Natural killer cell treated with Interleukin-12 subunit alpha and Interleukin-12 subunit beta and Interleukin-15 and Interleukin-18, amount 100 ng/mL, for 72 hours (primary cell): ENCODE measurements at regions not wholly inside any gene's neighbourhood (a gene's known extent, or its start where the extent isn't known, plus 50 kb on each side); places are given as distances from the start of the nearest gene placed in this dataset.

Source experiments
- ATAC-seq, 2 donors: fragments of 150-1000 bp; cut with Tn5 transposase in 1 of 2; sonication (Bioruptor Pico), chemical (Tn5 transposase) in 1 of 2; 2 replicates each; pipeline ENCODE4 v1.10.0; 2021
- DNase-seq: peaks from one replicate; pipeline ENCODE4 v3.0.0; 2022; ENCODE audit warnings: low spot score
- H3K27ac Mint-ChIP-seq, 2 donors: 1 replicate in 1 of 2; 2 replicates in 1 of 2; pipeline ENCODE4 v1.8.0; 2022; ENCODE audit warnings: mixed read lengths in 2 of 2, mild to moderate bottlenecking in 1 of 2, moderate library complexity in 1 of 2
- H3K27me3 Mint-ChIP-seq, 2 donors: 1 replicate in 1 of 2; 2 replicates in 1 of 2; pipeline ENCODE4 v1.8.0; 2022; ENCODE audit warnings: mixed read lengths in 2 of 2
- H3K36me3 Mint-ChIP-seq: one replicate; pipeline ENCODE4 v1.8.0; 2022; ENCODE audit warnings: mixed read lengths
- H3K4me1 Mint-ChIP-seq, 2 donors: 1 replicate in 1 of 2; 2 replicates in 1 of 2; pipeline ENCODE4 v1.8.0; 2022; ENCODE audit warnings: low read depth in 2 of 2, mixed read lengths in 2 of 2, mild to moderate bottlenecking in 1 of 2
- H3K4me3 Mint-ChIP-seq: one replicate; pipeline ENCODE4 v1.8.0; 2022; ENCODE audit warnings: mixed read lengths
- H3K9me3 Mint-ChIP-seq: 2 replicates; pipeline ENCODE4 v1.8.0; 2022; ENCODE audit warnings: mixed read lengths

DNA sequence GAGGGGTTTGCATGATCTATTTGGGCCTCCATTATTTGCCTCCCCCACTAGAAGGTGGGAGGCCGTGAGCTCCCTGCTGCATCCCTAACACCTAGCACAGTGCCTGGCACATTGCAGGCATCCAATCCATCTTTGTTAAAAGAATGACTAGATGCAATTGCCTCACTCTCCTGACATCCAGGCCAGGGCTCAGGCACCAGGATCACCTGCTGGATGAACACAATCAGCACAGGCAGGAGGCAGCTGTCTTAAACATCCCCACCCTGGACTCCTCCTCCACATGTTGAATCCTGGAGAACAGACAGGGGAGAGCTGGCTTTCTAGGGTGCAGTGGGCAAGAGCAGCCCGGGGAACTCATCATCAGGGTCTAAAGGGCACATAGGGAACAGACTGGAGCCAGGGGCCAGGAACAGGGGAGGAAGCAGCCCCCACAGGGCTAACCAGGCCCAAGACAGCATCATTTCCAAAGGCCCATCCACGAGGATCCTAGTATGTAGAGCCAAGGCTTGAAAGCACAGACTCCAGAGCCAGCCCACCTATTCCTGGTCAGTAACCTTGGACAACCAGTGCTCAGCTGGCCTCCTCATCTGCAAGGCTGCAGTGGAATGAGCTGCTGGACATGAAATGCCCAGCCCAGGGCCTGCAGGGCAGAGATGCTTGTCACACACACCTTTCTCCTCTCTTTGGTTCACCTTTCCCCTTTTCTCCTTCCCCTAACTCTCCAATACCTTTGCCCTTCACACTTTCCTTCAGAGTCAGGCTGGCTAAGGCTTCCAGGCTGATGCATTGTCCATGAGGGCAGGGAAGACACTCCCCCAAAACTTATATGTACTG lies 254.4 kb upstream of the TLE3 start:
- no peaks in the 10 kb centered on the region for H3K36me3 Mint-ChIP-seq

DNA sequence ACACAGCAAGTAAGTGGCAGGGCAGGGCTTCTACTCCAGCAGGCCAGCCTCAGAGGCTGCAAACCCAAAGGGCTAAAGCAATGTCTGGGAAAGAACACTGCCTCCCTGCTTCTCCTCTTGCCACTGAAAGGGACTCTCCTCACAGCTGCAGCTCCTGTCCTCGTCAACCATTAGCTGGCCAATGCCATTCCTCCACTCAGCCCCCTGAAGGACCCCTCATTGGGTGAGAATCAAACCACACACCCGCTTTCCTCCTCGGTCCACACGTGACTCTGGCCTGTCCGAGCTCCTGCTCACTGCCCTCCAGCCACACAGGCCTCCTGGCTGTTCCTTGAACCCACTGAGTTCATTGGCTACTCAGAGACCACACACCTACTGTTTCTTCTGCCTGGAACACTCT lies 253.7 kb upstream of the TLE3 start:
- no peak overlapping the region for H3K27ac Mint-ChIP-seq
- H3K27me3 Mint-ChIP-seq: peaks cover 29 to 39% of the 10 kb centered on the region in 2 donors
- no peaks in the 10 kb centered on the region for H3K9me3 Mint-ChIP-seq
- DNase-seq: no peak
- ATAC-seq: no peak
- H3K4me3 Mint-ChIP-seq: no peak overlapping the region
- H3K4me1 Mint-ChIP-seq: peaks cover 0 to 4% of the 10 kb centered on the region in 2 donors
- no peaks in the 10 kb centered on the region for H3K36me3 Mint-ChIP-seq

More for the DNA sequence above, 254.4 kb upstream of the TLE3 start:
- ATAC-seq: no peak
- no peak overlapping the region for H3K4me3 Mint-ChIP-seq
- H3K4me1 Mint-ChIP-seq: peaks cover 0 to 4% of the 10 kb centered on the region in 2 donors
- no peak for DNase-seq
- no peak overlapping the region for H3K27ac Mint-ChIP-seq
- no peaks in the 10 kb centered on the region for H3K9me3 Mint-ChIP-seq
- H3K27me3 Mint-ChIP-seq: peaks cover 29 to 41% of the 10 kb centered on the region in 2 donors

DNA sequence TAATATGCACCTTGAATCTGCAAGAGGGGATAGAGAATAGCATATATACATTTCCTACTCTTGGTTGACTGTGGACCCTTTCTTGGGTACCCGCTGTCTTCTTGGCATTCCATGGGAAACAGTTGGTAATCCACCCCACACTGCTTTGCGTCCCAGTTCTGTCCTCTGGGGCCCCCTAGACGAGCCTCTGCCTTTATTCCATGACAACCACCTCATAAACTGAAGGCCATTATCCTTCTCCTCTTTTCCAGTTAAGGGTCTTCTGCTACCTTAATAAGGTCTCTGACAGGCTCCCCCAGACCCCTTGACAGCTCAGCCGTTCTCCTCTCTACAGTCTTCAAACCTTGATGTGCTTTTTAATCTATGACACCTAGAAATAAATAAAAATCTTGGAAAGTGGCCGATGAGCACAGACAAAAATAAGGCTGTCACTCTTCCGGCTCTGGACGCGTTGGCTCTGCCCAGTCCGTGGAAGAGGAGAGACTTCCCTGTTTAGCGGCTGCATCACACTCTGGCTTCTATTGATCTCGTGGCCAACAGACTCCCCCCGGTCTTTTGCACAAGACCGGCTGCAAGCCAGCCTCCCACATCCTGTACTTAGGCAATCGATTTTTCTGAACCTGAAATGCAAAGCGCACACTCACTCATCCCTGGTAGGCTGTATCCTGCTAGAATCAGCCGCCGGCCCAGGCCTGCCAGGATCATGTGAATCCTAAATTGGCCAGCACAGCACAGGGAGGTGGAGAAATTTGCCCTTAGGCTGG lies 251.0 kb upstream of the TLE3 start:
- H3K9me3 Mint-ChIP-seq: no peaks in the 10 kb centered on the region
- H3K4me1 Mint-ChIP-seq: peaks cover 0 to 4% of the 10 kb centered on the region in 2 donors
- H3K36me3 Mint-ChIP-seq: no peaks in the 10 kb centered on the region
- H3K27ac Mint-ChIP-seq: no peak overlapping the region
- peaks cover 20 to 35% of the 10 kb centered on the region in 2 donors for H3K27me3 Mint-ChIP-seq
- ATAC-seq (peak; percentile 28 to 60), DNase-seq (no peak)
- no peak overlapping the region for H3K4me3 Mint-ChIP-seq

GRCh38 chr15:70348226-70348543 lies 250.5 kb upstream of the TLE3 start:
- no peaks in the 10 kb centered on the region for H3K9me3 Mint-ChIP-seq
- peaks cover 20 to 34% of the 10 kb centered on the region in 2 donors for H3K27me3 Mint-ChIP-seq
- H3K27ac Mint-ChIP-seq: no peak overlapping the region
- ATAC-seq (no peak), DNase-seq (no peak)
- H3K4me1 Mint-ChIP-seq: peaks cover 0 to 4% of the 10 kb centered on the region in 2 donors
- H3K36me3 Mint-ChIP-seq: no peaks in the 10 kb centered on the region
- no peak overlapping the region for H3K4me3 Mint-ChIP-seq

GRCh38 chr15:70347321-70348225 lies 249.9 kb upstream of the TLE3 start:
- Mint-ChIP-seq H3K4me3 (no peak overlapping the region), H3K27ac (no peak overlapping the region), H3K27me3 (peaks cover 21 to 32% of the 10 kb centered on the region in 2 donors), H3K4me1 (peaks cover 0 to 4% of the 10 kb centered on the region in 2 donors), H3K9me3 (no peaks in the 10 kb centered on the region), H3K36me3 (no peaks in the 10 kb centered on the region)
- ATAC-seq: no peak
- DNase-seq: no peak

DNA sequence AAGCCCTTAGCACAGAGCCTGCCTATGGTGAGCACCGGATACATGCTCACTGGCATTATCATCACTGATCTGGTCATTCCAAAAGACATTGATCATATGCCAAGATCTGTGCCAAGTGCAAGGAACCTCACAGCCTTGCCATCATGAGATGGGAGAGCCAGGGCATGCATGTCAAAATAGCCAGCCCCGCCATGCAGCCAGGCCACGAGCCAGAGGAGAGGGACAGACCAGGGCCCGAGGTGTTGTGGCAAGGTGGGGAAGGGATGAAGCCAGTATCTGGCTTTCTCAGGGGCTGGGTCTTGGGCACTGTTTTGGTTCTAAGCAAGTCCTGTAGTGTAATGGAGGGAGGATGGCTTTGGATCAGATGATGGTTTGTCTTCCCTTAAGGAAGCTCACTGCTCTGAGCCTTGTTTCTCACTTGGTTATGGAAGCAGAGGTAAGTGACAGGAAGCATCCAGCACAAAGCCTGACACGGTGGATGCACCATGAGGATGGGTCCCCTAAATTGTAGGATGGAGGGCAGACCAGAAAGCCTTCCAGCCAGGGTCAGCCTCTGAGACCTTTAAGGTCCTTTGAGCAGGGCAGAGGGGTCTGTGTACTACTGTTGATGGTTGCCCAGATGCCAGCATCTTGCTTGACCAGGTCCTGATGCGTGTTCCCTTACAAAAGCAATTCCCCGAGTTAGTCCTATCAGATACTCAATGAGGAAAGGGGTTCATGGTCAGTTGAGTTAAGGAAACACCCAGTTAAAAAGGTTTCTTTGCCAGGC lies 247.7 kb upstream of the TLE3 start:
- H3K27ac Mint-ChIP-seq: no peak overlapping the region
- ATAC-seq (no peak), DNase-seq (no peak)
- no peak overlapping the region for H3K4me3 Mint-ChIP-seq
- H3K4me1 Mint-ChIP-seq: peaks cover 0 to 4% of the 10 kb centered on the region in 2 donors
- no peaks in the 10 kb centered on the region for H3K9me3 Mint-ChIP-seq
- peaks cover 20 to 26% of the 10 kb centered on the region in 2 donors for H3K27me3 Mint-ChIP-seq
- H3K36me3 Mint-ChIP-seq: no peaks in the 10 kb centered on the region

GRCh38 chr15:70344666-70345065 lies 246.9 kb upstream of the TLE3 start:
- Mint-ChIP-seq H3K4me3 (no peak overlapping the region), H3K9me3 (no peaks in the 10 kb centered on the region), H3K4me1 (peaks cover 0 to 4% of the 10 kb centered on the region in 2 donors), H3K36me3 (no peaks in the 10 kb centered on the region), H3K27ac (no peak overlapping the region), H3K27me3 (peaks cover 20 to 24% of the 10 kb centered on the region in 2 donors)
- ATAC-seq: no peak
- DNase-seq: no peak

DNA sequence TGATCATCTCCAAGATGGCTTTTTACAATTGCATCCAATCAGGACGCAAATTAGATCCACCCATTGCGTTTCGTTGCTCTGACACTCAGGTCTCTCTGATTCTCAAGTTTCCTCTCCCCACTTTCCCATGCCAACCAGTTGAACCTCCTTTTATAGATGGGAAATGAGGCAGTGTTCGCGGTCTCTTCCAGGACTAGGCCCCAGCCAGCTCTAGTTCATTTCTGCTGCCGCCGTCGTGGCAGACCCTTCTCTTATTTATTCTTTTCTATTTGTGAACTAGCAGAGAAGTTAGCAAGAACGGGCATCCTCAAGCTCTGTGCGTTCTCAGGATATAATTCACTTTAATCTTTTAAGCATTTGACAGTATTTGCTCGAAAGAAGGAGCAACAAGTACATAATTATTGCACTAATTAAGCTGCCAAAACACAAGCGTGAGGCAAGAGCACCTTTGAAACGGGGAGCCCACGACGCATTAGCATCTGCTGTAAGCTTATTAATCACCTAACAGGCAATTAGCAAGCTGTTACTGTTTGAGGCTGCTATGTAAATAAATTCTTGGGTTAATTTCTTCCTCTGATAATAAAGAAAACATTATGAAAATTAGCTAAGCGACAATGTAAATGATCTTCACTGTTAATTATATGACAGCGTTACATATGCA lies 246.4 kb upstream of the TLE3 start:
- Mint-ChIP-seq H3K9me3 (no peaks in the 10 kb centered on the region), H3K27ac (no peak overlapping the region), H3K27me3 (peaks cover 20 to 21% of the 10 kb centered on the region in 2 donors), H3K4me1 (peaks cover 0 to 4% of the 10 kb centered on the region in 2 donors), H3K4me3 (no peak overlapping the region), H3K36me3 (no peaks in the 10 kb centered on the region)
- DNase-seq: no peak
- ATAC-seq: no peak

- DNase-seq (no peak), ATAC-seq (no peak)
- H3K27ac Mint-ChIP-seq: no peak overlapping the region
- H3K27me3 Mint-ChIP-seq: peaks cover 8 to 11% of the 10 kb centered on the region in 2 donors
- no peaks in the 10 kb centered on the region for H3K4me1 Mint-ChIP-seq
- no peak overlapping the region for H3K4me3 Mint-ChIP-seq
- no peaks in the 10 kb centered on the region for H3K36me3 Mint-ChIP-seq
- no peaks in the 10 kb centered on the region for H3K9me3 Mint-ChIP-seq
Observed at GRCh38 chr15:70342554-70343548, 245.1 kb upstream of the TLE3 start.

- Mint-ChIP-seq H3K27ac (no peak overlapping the region), H3K9me3 (no peaks in the 10 kb centered on the region), H3K4me3 (no peak overlapping the region), H3K27me3 (peaks cover 8 to 11% of the 10 kb centered on the region in 2 donors), H3K36me3 (no peaks in the 10 kb centered on the region), H3K4me1 (no peaks in the 10 kb centered on the region)
- ATAC-seq (no peak), DNase-seq (no peak)
Observed at GRCh38 chr15:70342141-70342540, 244.4 kb upstream of the TLE3 start.

GRCh38 chr15:70341566-70341965 lies 243.8 kb upstream of the TLE3 start:
- Mint-ChIP-seq H3K36me3 (peaks cover 2% of the 10 kb centered on the region), H3K9me3 (no peaks in the 10 kb centered on the region), H3K27ac (no peak overlapping the region), H3K4me3 (no peak overlapping the region), H3K4me1 (no peaks in the 10 kb centered on the region), H3K27me3 (peaks cover 14% of the 10 kb centered on the region in 2 donors)
- no peak for DNase-seq
- no peak for ATAC-seq

- H3K9me3 Mint-ChIP-seq: no peaks in the 10 kb centered on the region
- H3K27ac Mint-ChIP-seq: no peak overlapping the region
- DNase-seq: no peak
- H3K4me1 Mint-ChIP-seq: no peaks in the 10 kb centered on the region
- peaks cover 11% of the 10 kb centered on the region for H3K36me3 Mint-ChIP-seq
- H3K27me3 Mint-ChIP-seq: peaks cover 22 to 25% of the 10 kb centered on the region in 2 donors
- no peak overlapping the region for H3K4me3 Mint-ChIP-seq
- no peak for ATAC-seq
Observed at GRCh38 chr15:70340494-70340870, 242.8 kb upstream of the TLE3 start.
